Endothelial cell of hepatic sinusoid (primary cell): ENCODE measurements at regions not wholly inside any gene's neighbourhood (a gene's known extent, or its start where the extent isn't known, plus 50 kb on each side); places are given as distances from the start of the nearest gene placed in this dataset.

ENCODE experiments used
- in situ Hi-C: cut with HindIII; loops from 2 replicates; pipeline ENCODE4 v1.10.0; 2017; ENCODE audit warnings: low sequenced_read_pairs

DNA sequence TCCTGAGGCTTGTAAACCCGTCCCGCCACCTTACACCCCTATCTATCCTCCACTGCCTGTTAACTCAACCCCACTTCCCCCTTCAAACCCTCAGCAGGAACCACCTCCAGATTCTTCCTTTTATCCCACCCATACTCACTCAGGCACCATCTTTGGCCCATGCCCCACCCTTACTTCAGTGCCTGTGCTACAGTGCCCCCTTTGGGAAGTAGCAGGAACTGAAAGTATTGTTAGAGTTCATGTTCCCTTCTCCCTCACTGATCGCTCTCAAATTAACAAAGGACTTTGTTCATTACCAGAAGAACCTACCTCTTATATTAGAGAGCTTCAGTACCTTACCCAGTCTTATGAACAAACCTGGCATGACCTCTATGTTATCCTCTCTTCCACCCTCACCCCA, 92.2 kb upstream of the MOCS2 start:
- in situ Hi-C loops = no loop called here

DNA sequence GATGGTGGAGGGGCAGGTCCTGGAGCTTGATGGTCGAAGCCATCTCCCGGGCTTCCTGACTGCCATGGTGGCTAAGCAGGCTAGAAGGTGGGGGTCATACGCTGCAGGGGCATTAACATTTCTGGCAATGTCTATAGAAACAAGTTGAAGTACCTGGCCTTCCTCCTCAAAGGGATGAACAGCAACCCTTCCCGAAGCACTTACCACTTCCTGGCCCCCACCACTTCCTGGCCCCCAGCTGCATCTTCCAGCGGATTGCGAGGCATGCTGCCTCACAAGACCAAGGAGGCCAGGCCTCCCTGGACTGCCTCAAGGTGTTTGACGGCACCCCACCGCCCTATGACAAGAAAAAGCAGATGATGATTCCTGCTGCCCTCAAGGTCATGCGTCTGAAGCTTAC, 97.0 kb upstream of the MOCS2 start:
- in situ Hi-C loops = no loop called here

DNA sequence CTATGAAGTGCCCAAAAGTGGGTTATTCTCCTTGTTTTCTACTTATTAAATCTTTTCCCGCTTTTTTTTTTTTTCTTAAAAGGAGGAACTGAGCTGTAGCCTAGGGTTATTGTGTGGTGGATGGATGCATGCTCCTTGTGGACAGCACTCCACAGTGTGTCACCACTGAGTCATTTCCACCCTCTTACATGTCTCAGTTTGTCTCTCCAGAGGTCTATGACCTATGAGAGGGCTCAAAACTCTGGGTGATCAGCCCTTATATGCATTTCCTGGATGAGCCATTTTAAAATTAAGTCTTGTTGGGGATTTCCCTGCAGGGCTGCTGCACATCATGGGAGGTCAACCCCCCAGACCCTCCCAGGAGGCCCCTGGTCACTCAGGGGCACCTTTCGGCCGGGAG, 102.2 kb upstream of the MOCS2 start:
- in situ Hi-C loops = no loop called here

DNA sequence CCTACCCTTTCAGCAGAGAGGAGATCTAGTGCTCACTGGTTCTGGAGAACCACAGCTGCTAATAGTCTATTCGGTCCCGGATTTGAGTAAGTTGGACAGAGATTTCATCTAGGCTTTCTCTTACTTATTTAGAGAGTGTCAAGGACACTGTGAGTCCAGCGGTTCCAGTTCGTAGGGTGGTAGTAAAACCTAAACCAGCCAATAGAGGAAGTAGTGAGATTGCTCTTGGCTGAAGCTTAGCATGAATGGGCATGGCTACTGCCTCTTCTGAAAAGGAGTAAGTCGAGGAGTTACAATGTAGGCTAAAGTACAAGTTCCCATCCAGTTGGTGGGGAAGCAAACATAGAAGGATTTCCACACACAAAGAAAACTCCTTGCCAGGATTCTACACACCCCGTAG, 109.6 kb upstream of the MOCS2 start:
- in situ Hi-C loops = no loop called here

DNA sequence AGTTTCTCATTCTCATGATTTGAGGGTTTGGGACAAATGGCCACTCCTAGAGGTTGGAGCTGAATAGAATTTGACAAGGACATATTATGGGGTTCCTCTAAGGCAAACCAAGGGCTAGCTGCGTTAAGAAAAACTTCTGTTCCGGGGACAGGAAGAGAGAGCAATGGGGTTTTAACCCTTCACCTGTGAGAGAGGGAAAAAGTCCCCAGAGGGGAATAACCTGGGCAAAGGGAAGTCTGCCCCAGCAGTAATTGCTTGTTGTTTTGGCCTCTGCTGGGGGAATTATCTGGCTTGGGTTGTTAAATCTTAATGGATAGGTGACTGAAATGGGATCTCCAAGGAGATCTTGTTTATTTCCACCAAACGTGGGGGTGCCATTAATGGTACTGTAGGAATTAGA, 110.1 kb upstream of the MOCS2 start:
- in situ Hi-C loops = no loop called here

DNA sequence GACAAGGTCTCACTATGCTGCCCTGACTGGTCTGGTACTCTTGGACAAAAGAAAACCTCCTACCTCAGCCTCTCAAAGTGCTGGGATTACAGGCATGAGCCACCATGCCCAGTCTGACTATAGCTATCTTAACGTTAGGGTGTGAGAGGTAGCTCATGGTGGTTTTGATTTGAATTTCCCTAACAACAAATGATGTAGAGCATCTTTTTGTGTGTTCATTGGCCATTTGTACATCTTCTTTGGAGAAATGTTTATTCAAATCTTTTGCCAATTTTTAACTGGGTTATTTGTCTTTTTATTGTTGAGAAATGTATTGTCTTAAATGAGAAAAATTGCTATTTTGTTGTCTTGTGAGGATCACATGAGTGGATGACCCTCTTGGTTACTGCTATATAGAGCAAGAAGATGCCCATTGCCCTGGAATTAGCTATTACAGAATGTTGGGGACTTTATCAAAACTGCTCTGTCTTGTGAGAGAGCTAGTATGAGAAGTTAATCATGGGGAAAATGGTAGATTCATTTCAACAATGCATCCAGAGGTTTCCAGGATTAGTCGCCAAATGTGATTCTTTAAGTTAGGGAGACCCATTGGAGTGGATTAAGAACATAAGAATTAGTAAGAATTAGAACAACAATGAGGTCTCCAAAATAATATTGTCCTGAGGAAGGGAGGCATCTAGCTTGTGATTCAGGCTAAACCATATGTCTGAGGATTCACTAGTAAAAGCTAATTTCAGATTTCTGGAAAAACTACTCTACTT, 124.3 kb upstream of the MOCS2 start:
- in situ Hi-C loops = no loop called here

DNA sequence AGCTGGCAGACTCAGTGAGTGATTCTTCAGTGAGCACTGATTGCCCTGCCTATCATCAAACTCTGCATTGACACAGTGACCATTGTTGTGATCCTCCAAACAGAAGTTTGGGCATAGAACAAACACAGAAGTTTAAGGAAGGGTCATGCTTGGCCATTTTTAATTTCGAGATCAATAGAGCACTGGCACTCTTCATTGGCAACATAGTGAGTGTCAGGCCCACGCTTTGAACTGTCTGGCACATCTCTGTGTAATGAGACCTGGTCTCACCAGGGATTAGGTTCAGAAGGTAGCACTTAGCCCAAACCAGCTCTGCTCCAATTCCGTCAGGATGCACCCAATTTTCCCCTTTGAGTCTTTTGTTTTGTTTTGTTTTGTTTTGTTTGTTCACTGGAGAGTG, 127.1 kb upstream of the MOCS2 start:
- in situ Hi-C loops = no loop called here

DNA sequence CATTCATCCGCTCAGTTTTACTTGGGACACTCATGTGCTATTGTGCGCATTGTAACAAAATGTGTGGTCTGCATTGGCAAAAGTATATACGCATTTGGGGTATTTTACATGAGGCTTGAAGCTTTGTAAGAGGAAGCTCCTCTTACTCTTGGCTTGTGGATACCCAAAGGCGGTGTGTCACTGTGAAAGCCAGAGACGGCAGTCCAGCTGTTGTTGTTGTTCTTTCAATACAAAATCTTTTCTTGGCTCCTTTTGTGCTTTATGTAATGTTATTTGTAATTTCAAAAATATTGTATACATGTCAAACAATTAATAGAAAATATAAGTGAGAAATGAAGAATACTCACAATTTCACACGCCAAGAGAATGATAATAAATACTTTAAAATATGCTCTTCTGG, 128.3 kb upstream of the MOCS2 start:
- in situ Hi-C loops = no loop called here

DNA sequence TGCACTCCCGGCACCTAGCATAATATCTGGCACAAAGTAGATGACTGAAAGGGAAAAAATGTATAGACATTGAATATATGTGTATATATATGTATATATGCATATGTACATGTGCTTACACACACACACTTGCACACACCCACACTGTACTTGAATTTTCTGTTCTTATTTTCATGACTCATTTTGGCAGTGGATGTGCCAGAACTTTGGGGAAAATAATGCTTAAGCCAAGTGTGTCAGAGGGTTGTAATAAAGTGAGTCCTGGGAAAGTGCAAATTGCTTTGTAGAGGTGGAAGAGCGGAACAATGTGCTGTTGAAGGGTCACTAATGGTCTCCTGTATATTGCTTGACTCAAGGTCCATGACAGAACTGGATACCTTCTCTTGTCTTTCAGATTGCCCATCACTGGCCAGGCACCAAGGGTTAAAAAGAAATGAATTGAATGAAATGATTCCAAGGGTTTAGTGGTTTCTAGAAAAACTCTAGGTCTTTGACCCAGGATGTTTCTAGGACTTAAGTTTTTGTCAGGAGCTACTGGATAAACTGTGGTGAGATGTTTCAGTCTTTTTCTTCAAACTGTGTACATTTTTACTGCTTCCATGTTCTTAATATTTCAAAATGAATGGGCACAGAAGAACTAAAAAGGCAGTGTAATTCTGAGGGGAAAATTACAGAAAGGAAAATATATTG, 129.9 kb upstream of the MOCS2 start:
- in situ Hi-C loops = no loop called here

DNA sequence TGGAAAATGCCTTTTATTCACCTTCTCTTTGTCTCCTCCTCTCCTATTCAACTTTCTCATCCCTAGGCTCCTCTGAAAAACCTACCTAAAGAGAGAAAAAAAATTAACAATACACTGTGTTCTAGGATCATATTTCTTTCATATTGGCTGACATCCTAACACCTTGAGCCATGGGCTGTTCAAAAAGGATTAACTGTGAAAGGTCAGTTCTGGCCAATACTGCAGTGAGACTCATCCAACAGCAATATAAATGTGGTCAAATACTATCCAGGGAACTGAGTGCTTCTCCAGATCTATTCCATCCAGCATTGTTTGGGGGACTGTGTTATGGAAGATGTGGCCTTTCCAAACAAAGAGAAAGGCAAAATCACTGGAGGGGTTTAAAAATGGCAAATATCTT, 131.1 kb upstream of the MOCS2 start:
- in situ Hi-C loops = no loop called here

DNA sequence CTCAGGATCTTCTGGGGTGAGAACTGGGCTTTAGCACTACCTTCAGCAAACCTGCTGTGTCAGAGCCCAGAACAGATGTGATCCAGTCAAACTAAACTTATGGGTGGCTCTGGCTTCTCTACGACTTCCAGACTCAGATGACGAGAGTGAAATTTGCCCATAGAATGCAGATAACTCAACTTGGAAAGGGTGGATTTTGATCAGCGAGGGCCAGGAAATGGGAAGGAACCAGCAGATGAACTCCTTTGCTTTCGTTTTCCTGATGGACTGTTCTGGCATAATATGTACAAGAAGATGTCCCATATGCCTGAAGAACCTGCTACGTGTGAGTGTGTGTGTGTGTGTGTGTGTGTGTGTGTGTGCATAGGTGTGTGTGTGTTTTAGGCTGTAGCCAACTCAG, 132.0 kb upstream of the MOCS2 start:
- in situ Hi-C loops = no loop called here

DNA sequence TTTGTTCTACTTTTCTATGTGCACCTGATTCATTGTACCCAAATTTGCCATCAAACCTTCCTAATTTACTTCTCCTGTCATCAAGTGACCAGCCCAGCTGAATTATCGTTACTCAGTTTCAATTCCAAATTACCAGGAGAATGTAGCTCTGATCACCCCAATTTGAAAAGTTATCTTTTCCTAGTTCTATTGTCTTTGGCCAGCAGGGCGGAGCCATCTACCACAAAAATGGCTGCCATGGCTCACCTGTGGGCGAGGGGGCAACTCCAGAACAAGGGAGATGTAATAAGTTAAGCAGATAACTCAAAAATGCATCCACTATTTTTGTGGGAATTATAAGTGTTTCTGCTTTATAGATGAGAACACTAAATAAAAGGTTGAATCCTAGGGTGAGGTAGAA, 133.8 kb upstream of the MOCS2 start:
- in situ Hi-C loops = no loop called here

DNA sequence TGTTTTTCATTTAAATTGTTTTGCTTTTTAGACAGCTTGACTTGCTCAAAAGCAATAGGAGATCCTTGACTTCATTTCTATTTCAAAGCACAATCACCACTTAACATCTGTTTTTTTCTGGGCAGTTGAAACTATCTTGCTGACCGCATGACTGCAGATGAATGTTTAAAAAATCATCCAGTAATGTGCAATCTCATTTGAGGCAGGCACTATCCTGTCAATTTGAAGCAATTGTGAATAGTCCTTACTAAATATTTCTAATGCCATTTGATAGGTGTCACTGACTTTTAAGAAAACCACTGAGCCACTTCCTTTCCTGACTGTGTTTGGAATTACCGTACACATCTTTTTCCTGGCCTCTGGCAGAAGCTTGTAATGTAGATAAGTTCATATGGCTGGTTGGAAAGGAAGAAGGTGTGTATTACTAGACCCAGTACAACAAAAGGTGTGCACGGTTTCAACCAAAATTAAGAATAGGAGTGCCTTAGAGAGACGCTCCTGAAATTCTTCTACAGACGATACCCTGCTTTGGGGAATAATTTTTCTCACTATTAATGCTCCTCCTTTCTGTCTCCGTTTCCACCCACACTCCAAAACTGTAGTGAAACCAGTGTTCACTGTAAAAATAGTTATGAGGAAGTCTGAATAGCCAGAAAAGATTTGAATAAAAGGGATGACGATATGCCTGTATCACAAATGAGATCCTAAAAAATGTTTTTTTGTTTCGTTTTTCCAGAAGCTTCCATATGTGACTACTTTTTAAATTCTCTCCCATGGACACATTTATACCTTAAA, 136.7 kb upstream of the MOCS2 start:
- in situ Hi-C loops = no loop called here

DNA sequence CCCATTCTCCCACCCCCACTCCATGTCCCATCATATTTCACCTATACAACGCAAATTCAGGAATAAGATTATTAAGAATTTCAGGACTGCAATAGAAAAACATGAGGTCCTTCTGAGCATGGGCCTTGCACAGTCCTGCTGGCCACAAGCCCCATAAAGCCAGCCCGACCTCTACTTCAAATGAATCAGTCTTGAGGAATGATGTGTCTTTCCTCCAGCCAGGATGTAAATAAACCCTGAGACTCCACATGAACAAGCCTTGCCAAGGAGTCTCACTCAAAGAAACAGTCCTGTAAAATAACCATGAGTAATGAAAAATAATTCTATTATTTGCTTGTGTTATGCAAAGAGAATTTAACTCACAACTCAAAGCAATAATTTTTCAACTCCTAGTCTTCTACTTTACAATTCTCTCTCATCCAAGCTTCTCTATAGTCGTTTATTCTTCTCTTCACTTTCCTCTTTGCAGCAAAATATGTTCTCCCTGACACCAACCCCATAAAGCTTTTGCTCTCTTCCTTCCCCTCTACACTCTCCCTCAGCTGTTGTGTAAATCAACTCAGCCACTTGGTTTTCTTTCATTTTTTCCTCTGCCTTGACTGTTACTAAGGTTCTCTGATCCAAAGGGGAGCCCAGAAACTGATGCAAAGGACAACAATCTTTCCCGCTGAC, 140.1 kb upstream of the MOCS2 start:
- in situ Hi-C loops = loop anchor here (10.0 kb wide), 1 partner anchor 55 kb away; no protein-coding TSS in a partner anchor

DNA sequence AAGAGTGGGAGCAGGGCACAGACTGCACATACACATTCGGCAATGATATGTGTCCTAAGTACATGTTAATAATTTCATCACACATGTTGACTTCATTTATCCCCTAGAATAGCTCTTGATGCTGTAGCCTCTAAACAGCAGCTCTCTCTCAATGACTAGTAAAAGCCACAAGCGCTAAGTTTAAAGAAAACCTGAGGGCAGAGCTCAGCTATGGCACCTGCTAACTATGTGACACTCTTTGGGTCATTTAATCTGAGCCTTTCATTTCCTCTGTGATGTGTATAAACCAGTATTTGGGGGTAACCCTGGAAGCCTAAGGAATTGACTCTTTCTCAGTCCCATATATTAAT, 140.6 kb upstream of the MOCS2 start:
- in situ Hi-C loops = loop anchor here (10.0 kb wide), 1 partner anchor 55 kb away; no protein-coding TSS in a partner anchor

DNA sequence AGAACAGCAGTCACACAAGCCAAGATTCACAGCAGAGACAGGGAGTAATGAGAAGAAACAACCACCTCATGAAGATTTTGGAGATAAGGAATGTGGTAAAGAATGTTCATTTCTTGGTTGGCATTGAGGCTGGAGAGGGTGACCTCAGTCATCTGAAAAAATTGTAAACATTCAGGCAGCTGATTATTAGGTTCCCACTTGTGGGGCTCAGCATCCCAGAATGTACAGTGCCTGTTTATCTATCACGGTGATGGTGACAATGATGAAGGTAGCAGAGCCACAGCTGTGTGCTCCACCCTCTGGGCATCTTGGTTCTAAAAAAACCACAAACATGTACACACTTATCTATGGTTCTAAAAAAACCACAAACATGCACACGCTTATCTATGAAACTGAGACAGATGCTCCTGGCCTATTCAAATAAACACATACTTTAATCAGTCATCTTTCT, 143.9 kb upstream of the MOCS2 start:
- in situ Hi-C loops = loop anchor here (10.0 kb wide), 1 partner anchor 59 kb away; no protein-coding TSS in a partner anchor

DNA sequence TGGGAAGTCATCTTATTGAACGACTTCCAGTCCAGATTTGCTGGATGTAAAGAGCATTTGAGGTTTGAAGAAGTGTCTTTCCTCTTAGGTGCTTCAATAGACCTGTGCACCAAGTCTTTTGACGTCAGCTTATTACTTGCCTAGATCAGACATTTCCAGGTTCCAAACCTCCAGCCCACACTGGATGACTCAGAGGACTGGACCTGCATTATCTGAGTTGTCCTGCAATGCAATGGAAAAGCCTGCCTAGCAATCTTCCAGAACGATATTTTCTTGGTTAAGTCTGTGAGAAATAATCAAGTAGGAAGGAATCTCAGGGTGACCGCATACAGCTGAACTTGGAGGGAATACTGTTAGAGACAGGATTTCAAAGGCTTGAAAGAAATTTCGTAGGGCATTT, 147.2 kb upstream of the MOCS2 start:
- in situ Hi-C loops = loop anchor here (10.0 kb wide), 1 partner anchor 62 kb away; no protein-coding TSS in a partner anchor

DNA sequence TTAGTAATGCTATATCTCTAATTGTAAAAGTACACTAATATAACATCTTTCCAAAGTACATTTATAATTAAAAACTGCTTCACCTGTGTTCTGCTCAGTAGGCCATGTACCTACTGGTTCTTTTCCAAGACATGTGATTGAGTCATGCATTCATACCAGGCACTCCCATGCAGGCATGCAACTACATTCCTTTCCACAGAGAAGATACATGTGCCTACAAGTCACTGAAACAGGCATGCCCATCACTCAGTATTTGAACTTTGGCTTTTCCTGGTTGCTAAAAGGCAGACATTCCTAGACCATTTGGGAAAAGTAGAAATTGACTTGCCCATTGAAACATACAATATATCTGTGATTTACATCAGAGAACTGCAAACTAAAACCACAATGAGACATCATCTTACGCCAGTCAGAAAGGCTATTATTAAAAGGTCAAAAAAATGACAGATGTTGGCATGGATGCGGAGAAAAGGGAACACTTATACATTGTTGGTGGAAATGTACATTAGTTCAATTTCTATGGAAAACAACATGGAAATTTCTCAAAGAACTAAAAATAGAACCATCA, 148.3 kb upstream of the MOCS2 start:
- in situ Hi-C loops = loop anchor here (10.0 kb wide), 1 partner anchor 63 kb away; no protein-coding TSS in a partner anchor

DNA sequence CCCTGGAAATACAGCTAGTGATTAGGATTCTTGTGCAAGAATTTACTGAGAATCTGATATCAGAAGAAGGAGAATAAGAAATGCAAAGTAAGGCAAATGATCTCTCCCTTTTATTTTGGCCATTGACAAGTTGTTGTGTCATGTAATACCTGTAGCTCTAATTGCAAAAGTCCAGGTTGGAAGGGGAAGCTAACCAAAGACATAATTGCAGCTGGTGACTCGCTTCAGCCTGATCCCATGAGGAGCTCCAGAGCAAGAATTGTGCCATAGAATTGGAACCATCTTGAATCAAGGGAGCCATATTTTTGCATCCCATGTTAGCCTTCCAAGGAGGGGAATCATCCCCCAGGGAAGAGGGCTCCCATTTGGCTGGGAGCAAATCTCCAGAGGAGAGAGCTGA, 149.6 kb upstream of the MOCS2 start:
- in situ Hi-C loops = loop anchor here (10.0 kb wide), 1 partner anchor 64 kb away; no protein-coding TSS in a partner anchor

DNA sequence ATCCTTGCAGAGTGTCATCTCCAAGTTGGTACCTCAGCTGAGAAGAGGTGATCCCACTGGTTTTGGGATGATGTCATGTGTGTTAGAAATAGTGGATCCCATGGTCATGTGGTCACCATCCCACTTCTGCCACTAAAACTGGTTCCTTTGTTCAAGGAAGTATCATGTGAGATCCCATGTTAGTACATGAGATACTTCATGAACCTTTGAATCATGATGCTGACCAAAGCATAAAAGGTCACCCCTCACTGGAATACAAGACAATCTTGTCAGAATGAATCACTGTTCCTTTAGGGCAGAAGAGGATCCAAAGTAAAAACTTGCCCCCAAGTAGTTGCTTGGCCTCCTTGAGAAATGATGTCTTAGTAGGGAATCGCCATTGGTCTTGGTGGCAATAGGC, 150.9 kb upstream of the MOCS2 start:
- in situ Hi-C loops = no loop called here

DNA sequence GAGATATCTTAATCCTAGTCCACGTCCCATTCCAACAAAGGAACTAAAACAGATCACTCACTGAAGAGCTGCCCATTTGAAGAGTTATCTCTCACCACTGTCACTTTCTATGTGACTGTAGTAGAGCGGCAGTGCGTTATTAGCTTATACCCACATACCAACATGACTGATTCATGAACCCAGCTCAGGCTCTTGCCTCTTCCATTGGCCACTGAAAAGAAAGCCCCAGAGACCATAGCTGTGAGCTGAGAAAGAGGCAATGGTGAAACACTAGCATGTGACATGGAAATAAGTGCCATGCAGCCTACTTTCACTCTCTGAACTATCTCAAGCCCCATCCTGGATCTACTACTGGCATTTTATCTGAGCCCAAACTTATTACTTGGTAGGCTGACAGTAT, 151.7 kb upstream of the MOCS2 start:
- in situ Hi-C loops = no loop called here
